Chondrocyte (in vitro differentiated cells): ENCODE measurements at regions not wholly inside any gene's neighbourhood (a gene's known extent, or its start where the extent isn't known, plus 50 kb on each side); places are given as distances from the start of the nearest gene placed in this dataset.
A peak's percentile ranks its signal among the peaks of the same experiment; 100 is the strongest.

Experiments
- DNase-seq: peaks from one replicate; pipeline ENCODE4 v3.0.0; 2021; ENCODE audit warnings: mixed read lengths, low spot score
- H3K27ac Mint-ChIP-seq: one replicate; pipeline ENCODE4 v1.8.0; 2021; ENCODE audit warnings: mild to moderate bottlenecking, moderate library complexity, mixed read lengths; ENCODE audit not compliant: unreplicated experiment
- H3K27me3 Mint-ChIP-seq: 2 replicates; pipeline ENCODE4 v1.8.0; 2021; ENCODE audit warnings: low read depth, mixed read lengths
- H3K36me3 Mint-ChIP-seq: 2 replicates; pipeline ENCODE4 v1.8.0; 2021; ENCODE audit warnings: low read depth, mixed read lengths
- H3K4me1 Mint-ChIP-seq: 2 replicates; pipeline ENCODE4 v1.8.0; 2021; ENCODE audit warnings: low read depth, mild to moderate bottlenecking, mixed read lengths
- H3K4me3 Mint-ChIP-seq: one replicate; pipeline ENCODE4 v1.8.0; 2021; ENCODE audit warnings: mild to moderate bottlenecking, moderate library complexity, mixed read lengths; ENCODE audit not compliant: unreplicated experiment
- H3K9me3 Mint-ChIP-seq: 2 replicates; pipeline ENCODE4 v1.8.0; 2021; ENCODE audit warnings: low read depth, mixed read lengths
- CTCF ChIP-seq: fragments of 200-600 bp; sonication (generic); IDR thresholded peaks from 2 replicates; pipeline ENCODE4 v1.5.0; 2021; ENCODE audit warnings: antibody characterized with exemption, mild to moderate bottlenecking, moderate library complexity

- Mint-ChIP-seq H3K4me3 (no peak overlapping the region), H3K36me3 (peaks cover 4% of the 10 kb centered on the region), H3K27ac (no peak overlapping the region), H3K27me3 (peaks cover 39% of the 10 kb centered on the region), H3K4me1 (no peaks in the 10 kb centered on the region), H3K9me3 (peaks cover 4% of the 10 kb centered on the region)
- no peak for DNase-seq
- no peak for TF ChIP-seq CTCF
Measured at GRCh38 chr7:131699323-131699722, 142.9 kb upstream of the PODXL start.

DNA sequence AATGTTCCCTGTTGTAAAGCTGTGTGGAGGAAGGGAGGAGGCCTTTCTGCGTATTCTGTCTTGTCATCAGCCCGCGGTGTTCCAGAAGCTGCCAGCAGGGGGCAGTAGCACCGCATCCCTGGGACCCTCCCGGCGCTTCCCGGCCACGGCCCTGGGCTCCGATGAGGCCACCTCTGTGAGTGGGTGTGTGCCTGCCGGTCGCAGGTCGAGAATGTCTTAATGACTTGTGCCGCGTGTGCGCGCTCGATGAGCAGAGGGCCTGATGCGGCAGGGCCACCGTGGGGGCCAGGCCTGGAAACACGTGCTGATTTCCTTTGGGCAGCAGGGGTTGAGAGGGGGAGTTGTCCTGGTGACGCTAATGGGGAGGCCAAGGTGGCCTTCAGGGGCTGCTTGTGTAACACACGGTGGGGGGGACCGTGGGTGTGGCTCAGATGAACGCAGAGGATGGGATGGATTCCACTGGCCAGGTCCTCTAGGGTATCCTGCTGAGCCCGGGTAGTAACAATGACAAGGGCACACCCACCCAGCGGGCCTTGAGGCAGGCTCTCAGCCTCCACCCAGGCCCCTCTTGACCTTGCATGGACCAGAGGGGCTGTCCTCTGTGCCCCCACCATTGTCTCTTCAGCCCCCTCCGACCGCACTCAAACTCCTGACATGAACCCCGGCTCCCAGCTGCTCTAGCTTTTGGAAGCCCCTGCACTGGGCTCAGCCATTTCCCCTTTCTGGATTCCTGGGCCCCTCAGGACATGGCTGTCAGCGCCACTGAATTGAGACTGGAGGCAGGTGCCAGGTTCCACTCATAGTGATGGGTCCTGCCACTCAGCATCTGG, 135.9 kb upstream of the PODXL start:
- no peaks in the 10 kb centered on the region for H3K36me3 Mint-ChIP-seq
- DNase-seq = no peak
- peaks cover 7% of the 10 kb centered on the region for H3K4me1 Mint-ChIP-seq
- no peak overlapping the region for H3K27ac Mint-ChIP-seq
- peak overlapping the region; percentile 47 for H3K4me3 Mint-ChIP-seq
- H3K9me3 Mint-ChIP-seq = no peaks in the 10 kb centered on the region
- peak; percentile 97 for TF ChIP-seq CTCF
- H3K27me3 Mint-ChIP-seq = peaks cover 51% of the 10 kb centered on the region

GRCh38 chr7:131691454-131692130, 135.2 kb upstream of the PODXL start:
- Mint-ChIP-seq H3K36me3 (no peaks in the 10 kb centered on the region), H3K4me1 (peaks cover 7% of the 10 kb centered on the region), H3K27me3 (peaks cover 59% of the 10 kb centered on the region), H3K4me3 (no peak overlapping the region), H3K27ac (no peak overlapping the region), H3K9me3 (no peaks in the 10 kb centered on the region)
- TF ChIP-seq CTCF = no peak
- DNase-seq = no peak

- Mint-ChIP-seq H3K27ac (no peak overlapping the region), H3K27me3 (peaks cover 66% of the 10 kb centered on the region), H3K9me3 (no peaks in the 10 kb centered on the region), H3K4me3 (no peak overlapping the region), H3K4me1 (peaks cover 7% of the 10 kb centered on the region), H3K36me3 (no peaks in the 10 kb centered on the region)
- TF ChIP-seq CTCF = no peak
- DNase-seq = no peak
Measured at GRCh38 chr7:131690441-131690840, 134.0 kb upstream of the PODXL start.

DNA sequence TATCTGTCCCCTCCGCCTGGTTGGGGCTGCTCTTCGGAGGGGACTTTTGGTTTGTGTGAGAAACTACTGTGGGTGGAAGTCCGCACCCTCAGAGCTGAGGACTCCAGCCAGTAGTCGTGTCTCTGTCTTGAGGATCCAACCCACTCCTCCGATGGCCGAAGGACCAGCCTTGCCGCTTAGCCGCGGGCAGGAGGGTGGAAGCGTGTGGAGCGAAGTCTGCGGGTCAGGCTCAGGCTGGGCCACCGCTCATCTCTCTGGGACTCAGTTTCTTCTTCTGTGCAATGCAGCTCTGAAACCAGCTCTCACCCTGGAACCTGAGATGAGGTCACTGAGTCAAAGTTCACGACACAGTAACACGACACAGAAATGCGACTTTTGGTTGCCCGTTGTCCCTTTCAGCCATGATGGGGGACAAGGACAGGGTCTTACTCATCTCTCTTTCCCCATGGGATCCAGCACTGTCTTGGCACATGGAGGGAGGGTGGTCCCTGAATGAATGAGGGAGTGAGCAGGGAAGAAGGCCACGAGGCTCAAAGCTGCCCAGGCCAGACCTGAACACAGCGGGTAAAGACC, 133.3 kb upstream of the PODXL start:
- Mint-ChIP-seq H3K27me3 (peaks cover 68% of the 10 kb centered on the region), H3K9me3 (no peaks in the 10 kb centered on the region), H3K4me1 (peaks cover 7% of the 10 kb centered on the region), H3K27ac (no peak overlapping the region), H3K36me3 (no peaks in the 10 kb centered on the region), H3K4me3 (no peak overlapping the region)
- no peak for DNase-seq
- TF ChIP-seq CTCF = no peak
